NCI-H774 (cell line): ENCODE measurements at regions not wholly inside any gene's neighbourhood (a gene's known extent, or its start where the extent isn't known, plus 50 kb on each side); places are given as distances from the start of the nearest gene placed in this dataset.
"Not testable (repeated sequence)": the region's sequence is repeated elsewhere in the genome, so short reads cannot be mapped to it uniquely, and the experiment has no call there.

Experiments
- DNase-seq: peaks from one replicate; lab custom pipeline; 2025; lab: John Stamatoyannopoulos, UW

DNA sequence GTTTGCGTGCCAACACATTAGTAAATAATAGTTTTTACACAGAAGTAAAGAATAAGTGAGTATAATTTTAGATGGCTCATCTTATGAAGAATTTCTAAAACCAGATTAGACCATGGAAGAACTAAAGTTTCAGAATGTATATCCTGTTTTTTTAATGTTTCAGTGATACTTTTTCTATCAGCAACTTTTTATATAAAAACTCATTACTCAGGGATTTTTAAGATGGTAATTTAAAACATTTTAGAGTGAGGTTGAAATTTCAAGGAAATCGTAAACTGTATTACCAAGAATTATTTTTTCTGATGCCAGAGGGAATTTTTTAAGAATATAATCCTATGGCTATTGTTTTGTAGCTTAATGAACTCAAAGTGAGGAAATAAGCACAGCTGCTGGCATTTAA, 128.5 kb upstream of the FANCL start:
- no peak for DNase-seq

DNA sequence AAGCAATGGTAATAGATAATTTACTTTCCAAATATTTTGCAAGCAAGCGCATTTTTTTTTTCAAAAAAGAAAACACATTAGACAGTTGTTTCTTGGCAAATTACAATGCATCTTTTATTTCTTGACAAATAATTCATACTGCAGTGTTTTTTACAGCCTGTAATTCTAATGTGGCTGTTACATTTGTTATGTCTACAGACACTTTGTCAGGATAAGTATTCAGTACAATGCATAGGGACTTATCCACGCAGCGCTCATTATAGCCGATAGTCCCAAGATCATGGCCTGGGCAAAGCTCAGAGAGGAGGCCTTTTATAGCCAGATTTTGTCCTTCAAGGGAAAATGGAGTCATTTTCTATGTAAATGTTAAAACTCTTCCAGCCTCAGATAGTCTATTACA, 123.0 kb upstream of the FANCL start:
- no peak for DNase-seq

DNA sequence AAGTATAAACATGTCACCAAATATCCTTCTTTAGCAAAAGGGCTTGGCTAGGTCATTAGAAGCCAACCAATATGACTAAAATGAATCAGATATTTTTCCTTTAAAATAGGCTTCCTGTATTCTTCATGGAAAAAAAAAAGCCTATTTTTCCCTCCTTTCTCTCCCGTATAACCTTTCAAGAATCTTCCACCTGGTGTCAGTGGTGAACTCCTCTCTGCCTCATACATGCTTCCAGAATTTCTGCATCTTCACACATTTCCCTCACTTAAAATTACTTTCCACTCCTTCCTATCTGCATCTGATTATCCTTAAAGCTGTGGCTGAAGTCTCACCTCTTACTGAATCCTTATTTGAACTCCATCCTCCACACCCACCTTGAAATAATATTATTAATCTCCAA, 116.9 kb upstream of the FANCL start:
- DNase-seq = no peak

DNA sequence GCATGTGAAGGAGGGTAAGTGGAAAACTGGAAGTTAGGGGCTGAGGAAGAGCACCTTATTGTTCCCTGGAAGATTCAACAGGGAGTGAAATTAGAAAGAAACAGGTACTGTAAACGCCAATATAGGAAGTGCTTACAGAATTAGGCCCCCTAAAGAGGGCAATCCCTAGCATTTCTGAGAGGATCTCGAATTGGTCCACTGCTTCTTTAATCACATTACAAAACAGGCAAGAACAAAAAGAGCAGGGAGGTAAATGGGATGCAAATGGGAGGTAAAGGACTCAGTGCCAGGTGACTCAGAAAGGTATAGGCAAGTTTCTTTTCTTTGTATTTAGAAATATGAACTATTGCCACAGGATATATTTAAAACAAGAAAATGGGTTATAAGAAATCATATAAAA, 116.4 kb upstream of the FANCL start:
- DNase-seq = no peak

GRCh38 chr2:58354230-58354629, 113.1 kb upstream of the FANCL start:
- DNase-seq = no peak

DNA sequence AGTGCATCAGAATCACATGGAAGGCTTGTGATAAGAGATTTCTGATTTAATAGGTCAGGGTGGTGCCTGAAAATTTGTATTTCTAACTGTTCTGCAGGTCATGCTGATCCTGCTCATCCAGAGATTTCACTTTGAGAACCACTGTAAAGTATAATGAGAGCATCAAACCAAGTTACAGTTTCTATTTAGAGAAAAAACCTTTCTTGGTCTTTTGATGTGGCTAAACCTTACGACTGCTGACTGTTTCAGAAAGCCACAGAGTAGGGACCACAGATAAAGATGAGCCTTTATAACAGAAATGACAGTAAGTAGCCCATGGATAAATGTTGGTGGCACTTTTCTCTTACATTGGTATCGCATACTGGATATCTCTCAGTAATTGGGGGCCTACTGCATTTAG, 109.4 kb upstream of the FANCL start:
- no peak for DNase-seq

DNA sequence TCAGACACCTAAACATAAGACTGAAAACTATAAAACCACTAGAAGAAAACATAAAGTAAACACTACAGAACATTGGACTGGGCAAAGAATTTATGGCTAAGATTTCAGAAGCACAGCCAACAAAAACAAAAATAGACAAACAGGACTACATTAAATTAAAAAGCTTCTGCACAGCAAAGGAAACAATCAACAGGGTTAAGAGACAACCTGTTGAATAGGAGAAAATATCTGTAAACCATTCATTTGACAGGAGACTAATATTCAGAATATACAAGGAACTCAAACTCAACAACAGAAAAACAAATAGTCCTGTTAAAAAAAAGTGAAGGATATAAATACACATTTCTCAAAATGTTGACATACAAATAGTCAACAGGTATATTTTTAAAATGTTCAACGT, 106.7 kb upstream of the FANCL start:
- DNase-seq = no peak

DNA sequence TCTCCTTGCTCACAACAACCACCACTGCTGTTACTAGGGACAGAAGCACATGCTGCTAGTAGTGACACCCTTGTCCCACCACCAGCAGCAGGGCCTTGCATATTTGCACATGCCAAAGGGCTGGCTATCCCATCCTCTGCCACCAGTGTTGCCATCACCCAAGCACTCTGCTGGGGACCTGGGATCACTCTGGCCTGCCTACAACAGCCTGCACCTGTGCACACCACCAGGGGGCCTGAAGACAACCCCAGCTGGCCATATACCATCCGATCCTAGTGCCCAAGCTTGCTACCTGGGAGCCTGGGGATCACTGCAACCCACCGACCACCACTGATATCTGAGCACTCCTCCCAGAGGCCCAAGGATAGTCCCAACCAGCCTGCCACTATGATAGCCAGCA, 99.9 kb upstream of the FANCL start:
- DNase-seq = no peak

DNA sequence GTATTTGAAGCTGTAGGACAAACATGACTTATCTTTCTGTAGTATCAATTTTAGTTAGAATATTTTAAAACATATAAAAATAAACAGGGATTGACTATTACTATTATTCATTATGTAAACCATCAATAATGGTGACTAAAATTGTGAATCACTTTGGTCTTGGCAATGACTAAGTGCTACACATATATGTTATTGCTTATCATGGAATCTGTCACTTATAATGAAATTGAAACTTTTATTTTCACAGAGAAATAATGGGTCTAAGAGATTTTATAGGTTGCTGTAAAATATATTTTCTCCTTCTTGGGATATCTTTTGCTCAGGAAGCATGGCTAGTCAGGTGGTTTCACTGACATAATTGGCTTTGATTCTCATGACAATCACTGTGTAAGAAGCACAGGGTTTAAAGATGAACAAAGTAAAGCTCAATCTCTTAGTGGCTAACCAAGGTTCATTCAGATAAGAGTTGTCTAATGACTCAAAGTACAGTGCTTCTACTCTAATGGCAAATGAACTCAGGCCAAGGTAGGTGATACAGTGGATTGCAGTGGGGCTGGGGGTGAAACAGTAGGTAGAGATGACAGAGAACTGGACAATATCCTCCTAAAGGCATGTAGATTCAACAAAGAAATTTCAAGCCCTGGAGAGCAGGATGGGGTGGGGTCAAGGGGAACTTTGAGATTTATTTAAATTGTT, 98.6 kb upstream of the FANCL start:
- DNase-seq = no peak

- DNase-seq = no peak
These were observed 95.3 kb upstream of the FANCL start for GRCh38 chr2:58336416-58336815.

DNA sequence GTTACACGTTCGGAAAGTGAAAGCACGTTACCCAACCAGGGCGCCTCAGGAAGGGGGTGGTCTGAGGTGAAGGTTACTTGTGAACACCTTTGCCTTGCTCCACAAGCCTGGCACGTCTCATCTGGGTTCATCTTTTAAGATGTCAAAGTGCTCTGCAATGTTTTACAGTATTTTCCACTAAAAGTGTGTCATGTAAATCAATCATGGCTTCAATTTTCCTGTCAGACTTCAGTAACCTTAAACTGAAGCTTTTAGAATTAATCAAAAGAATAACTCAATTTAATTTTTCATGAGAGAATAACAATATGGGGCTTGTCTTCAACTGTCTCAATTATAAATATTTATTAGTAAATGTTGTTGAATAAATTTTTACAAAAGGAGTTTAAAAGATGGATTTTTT, 93.3 kb upstream of the FANCL start:
- DNase-seq = no peak

DNA sequence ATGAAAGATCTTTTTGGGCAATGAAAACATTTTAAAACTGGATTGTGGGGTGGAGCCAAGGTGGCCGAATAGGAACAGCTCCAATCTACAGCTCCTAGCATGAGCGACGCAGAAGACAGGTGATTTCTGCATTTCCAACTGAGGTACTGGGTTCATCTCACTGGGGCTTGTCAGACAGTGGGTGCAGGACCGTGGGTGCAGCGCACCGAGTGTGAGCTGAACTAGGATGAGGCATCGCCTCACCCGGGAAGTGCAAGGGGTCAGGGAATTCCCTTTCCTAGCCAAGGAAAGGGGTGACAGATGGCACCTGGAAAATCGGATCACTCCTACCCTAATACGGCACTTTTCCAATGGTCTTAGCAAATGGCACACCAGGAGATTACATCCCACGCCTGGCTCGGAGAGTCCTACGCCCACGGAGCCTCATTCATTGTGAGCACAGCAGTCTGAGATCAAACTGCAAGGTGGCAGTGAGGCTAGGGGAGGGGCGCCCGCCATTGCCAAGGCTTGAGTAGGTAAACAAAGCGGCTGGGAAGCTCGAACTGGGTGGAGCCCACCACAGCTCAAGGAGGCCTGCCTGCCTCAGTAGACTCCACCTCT, 84.3 kb upstream of the FANCL start:
- not testable (repeated sequence) for DNase-seq

DNA sequence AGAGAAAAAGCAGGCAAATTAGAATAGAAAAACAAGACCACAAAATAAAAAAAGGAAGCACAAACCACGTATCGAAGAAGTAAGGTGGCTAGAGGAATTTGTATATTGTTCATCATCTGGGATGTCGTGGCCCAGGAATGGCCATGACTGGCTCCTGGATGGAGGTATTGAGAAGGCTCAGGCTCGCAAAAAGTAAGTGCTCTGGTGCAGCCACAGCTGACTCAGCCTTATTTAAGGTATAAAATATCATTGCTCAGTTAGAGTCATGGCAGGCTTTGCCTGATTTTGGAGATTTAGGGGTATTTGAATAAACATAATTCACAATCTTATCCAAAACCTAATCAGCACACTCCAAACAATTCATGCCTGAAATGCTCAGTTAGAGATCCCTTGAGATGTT, 78.4 kb upstream of the FANCL start:
- no peak for DNase-seq

GRCh38 chr2:58318949-58319348, 77.8 kb upstream of the FANCL start:
- not testable (repeated sequence) for DNase-seq

DNA sequence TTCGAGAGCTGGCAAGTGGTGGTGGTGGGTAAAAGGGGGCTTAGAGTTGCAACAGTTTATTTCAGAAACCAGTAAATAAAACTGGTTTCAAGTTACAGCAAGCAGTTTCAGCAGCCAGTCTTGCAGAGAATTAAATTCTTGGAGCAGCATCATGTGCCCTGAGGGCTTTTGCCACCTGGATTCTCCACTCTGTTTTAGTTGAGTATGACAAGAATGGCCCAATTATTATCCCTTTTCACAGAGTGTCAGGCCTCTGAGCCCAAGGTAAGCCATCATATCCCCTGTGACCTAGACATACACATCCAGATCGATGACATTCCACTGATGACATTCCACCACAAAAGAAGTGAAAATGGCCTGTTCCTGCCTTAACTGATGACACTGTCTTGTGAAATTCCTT, 72.8 kb upstream of the FANCL start:
- DNase-seq = no peak

DNA sequence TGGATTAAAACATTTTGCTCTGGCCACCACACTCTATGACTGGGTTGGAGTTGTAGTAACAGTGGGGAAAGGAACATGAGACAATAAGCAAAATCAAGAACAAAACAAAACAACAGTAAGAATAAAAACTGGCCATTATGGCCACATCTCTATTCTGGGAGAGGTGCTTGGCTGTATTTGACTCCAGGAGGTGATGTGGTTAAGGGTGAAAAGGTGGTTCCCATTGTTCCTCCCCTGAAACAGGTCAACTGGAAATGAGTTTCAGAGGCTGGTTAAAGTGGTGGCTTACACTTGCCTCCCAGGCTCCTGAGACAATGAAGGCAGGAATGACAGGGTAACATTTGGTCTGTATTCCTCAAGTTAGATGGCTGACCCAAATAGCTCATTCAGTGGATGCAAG, 67.3 kb upstream of the FANCL start:
- DNase-seq = no peak

DNA sequence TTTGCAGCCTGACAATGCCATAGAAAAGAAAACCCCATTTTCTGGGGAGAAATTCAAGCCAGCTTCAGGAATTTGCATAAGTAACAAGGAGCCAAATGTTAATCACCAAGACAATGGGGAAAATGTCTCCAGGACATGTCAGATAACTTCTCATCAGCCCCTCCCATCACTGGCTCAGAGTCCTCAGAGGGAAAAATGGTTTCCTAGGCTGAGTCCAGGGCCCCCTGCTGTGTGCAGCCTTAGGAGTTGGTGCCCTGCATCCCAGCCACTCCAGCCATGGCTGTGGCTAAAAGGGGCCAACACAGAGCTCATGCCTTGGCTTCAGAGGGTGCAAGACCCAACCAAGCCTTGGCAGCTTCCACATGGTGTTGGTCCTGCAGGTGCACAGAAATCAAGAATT, 63.7 kb upstream of the FANCL start:
- no peak for DNase-seq

DNA sequence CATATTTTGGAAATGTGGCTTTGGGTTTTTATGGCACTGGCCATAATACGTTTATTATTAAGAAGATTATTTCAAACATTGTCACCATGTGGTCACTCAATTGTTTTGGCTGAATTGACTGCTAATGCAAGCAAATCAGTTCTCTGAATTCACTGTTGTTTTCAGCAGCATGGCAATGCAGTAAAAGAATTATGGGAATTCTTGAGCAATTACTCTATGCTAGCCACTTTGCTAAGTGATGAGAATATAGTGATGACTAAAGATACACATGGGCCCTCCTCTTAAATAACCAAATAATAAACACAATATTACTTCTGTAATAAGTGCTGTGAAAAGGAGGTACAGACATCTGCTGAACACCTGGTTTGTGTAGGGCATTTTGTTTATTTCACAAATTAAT, 58.0 kb upstream of the FANCL start:
- DNase-seq = no peak

GRCh38 chr2:58293056-58293455, 51.9 kb upstream of the FANCL start:
- DNase-seq = no peak

GRCh38 chr2:58291726-58292438, 50.8 kb upstream of the FANCL start:
- DNase-seq = peak; percentile 47
